Peyer's patch (tissue), 4 donors: ENCODE measurements at regions not wholly inside any gene's neighbourhood (a gene's known extent, or its start where the extent isn't known, plus 50 kb on each side); places are given as distances from the start of the nearest gene placed in this dataset.

Source experiments
- DNase-seq, 3 donors: peaks; one replicate each; pipeline ENCODE4 v3.0.0-alpha.2; 2017 to 2019
- H3K27ac ChIP-seq, 4 donors: fragments of 200-600 bp; sonication (generic); one replicate each; pipeline ENCODE4 v1.5.1; 2016 to 2019
- H3K27me3 ChIP-seq, 2 donors: fragments of 200-600 bp; sonication (generic); one replicate each; pipeline ENCODE4 v1.5.1; 2019
- H3K36me3 ChIP-seq, 3 donors: fragments of 200-600 bp; sonication (generic); one replicate each; pipeline ENCODE4 v1.5.1; 2016 to 2019
- H3K4me1 ChIP-seq, 4 donors: fragments of 200-600 bp; sonication (generic); one replicate each; pipeline ENCODE4 v1.5.1; 2016 to 2019
- H3K4me3 ChIP-seq, 4 donors: fragments of 200-600 bp; sonication (generic); 1 replicate in 3 of 4; 2 replicates in 1 of 4; pipeline ENCODE4 v1.5.1; 2016 to 2019; ENCODE audit warnings: mild to moderate bottlenecking in 1 of 4
- H3K9me3 ChIP-seq, 4 donors: fragments of 200-600 bp; sonication (generic); one replicate each; pipeline ENCODE4 v1.5.1; 2016 to 2019; ENCODE audit warnings: mild to moderate bottlenecking in 1 of 4
- CTCF ChIP-seq, 6 experiments: fragments of 450-650 bp in 4 of 6; fragments of 200-600 bp in 2 of 6; sonication (generic) in 1 of 6; IDR thresholded peaks; one replicate each; pipeline ENCODE4 v1.5.1; 2017 to 2019; ENCODE audit warnings: antibody characterized with exemption in 6 of 6, mild to moderate bottlenecking in 3 of 6, moderate library complexity in 1 of 6
- POLR2A ChIP-seq, 2 donors: fragments of 450-650 bp; IDR thresholded peaks; one replicate each; pipeline ENCODE4 v1.5.1; 2017; ENCODE audit warnings: antibody characterized with exemption in 2 of 2, mild to moderate bottlenecking in 2 of 2, moderate library complexity in 2 of 2

- DNase-seq = no peak
- no peak for TF ChIP-seq CTCF (IDR thresholded peaks at IDR 0.05)
- TF ChIP-seq POLR2A (IDR thresholded peaks at IDR 0.05) = no peak
- Histone ChIP-seq H3K9me3 (no peaks in the 10 kb centered on the region), H3K4me3 (no peak overlapping the region), H3K27me3 (no peaks in the 10 kb centered on the region), H3K27ac (no peak overlapping the region), H3K36me3 (no peaks in the 10 kb centered on the region), H3K4me1 (no peaks in the 10 kb centered on the region)
Observed at GRCh38 chr3:22569570-22569969, 633.6 kb upstream of the UBE2E2 start.

GRCh38 chr3:22581007-22581406, 622.1 kb upstream of the UBE2E2 start:
- H3K9me3 ChIP-seq = peaks cover 0 to 4% (median 0%) of the 10 kb centered on the region in 4 donors
- no peak overlapping the region for H3K4me3 ChIP-seq
- no peaks in the 10 kb centered on the region for H3K27me3 ChIP-seq
- no peak for TF ChIP-seq CTCF (IDR thresholded peaks at IDR 0.05)
- TF ChIP-seq POLR2A (IDR thresholded peaks at IDR 0.05) = no peak
- no peaks in the 10 kb centered on the region for H3K4me1 ChIP-seq
- H3K27ac ChIP-seq = no peak overlapping the region
- no peak for DNase-seq
- no peaks in the 10 kb centered on the region for H3K36me3 ChIP-seq

GRCh38 chr3:22582266-22582665, 620.9 kb upstream of the UBE2E2 start:
- no peak overlapping the region for H3K27ac ChIP-seq
- no peaks in the 10 kb centered on the region for H3K27me3 ChIP-seq
- H3K36me3 ChIP-seq = no peaks in the 10 kb centered on the region
- DNase-seq = no peak
- H3K4me1 ChIP-seq = no peaks in the 10 kb centered on the region
- peaks cover 0 to 4% (median 0%) of the 10 kb centered on the region in 4 donors for H3K9me3 ChIP-seq
- H3K4me3 ChIP-seq = no peak overlapping the region
- TF ChIP-seq CTCF (IDR thresholded peaks at IDR 0.05) (no peak), POLR2A (IDR thresholded peaks at IDR 0.05) (no peak)

- no peaks in the 10 kb centered on the region for H3K4me1 ChIP-seq
- no peak for TF ChIP-seq CTCF (IDR thresholded peaks at IDR 0.05)
- no peak for TF ChIP-seq POLR2A (IDR thresholded peaks at IDR 0.05)
Observed at GRCh38 chr3:22585504-22585903, 617.6 kb upstream of the UBE2E2 start.

GRCh38 chr3:22585911-22586310, 617.2 kb upstream of the UBE2E2 start:
- no peaks in the 10 kb centered on the region for H3K36me3 ChIP-seq
- H3K27ac ChIP-seq = no peak overlapping the region
- TF ChIP-seq POLR2A (IDR thresholded peaks at IDR 0.05) = no peak
- no peak for TF ChIP-seq CTCF (IDR thresholded peaks at IDR 0.05)
- H3K4me3 ChIP-seq = no peak overlapping the region
- peaks cover 0 to 4% (median 0%) of the 10 kb centered on the region in 4 donors for H3K9me3 ChIP-seq
- H3K4me1 ChIP-seq = no peaks in the 10 kb centered on the region
- DNase-seq = no peak
- no peaks in the 10 kb centered on the region for H3K27me3 ChIP-seq

More at GRCh38 chr3:22585504-22585903, 617.6 kb upstream of the UBE2E2 start:
- no peak for DNase-seq
- Histone ChIP-seq H3K36me3 (no peaks in the 10 kb centered on the region), H3K4me3 (no peak overlapping the region), H3K27ac (no peak overlapping the region), H3K9me3 (peaks cover 0 to 4% (median 0%) of the 10 kb centered on the region in 4 donors), H3K27me3 (no peaks in the 10 kb centered on the region)

- no peak overlapping the region for H3K27ac ChIP-seq
- no peaks in the 10 kb centered on the region for H3K4me1 ChIP-seq
- no peak for DNase-seq
- no peaks in the 10 kb centered on the region for H3K27me3 ChIP-seq
- H3K9me3 ChIP-seq = peaks cover 0 to 4% (median 0%) of the 10 kb centered on the region in 4 donors
- no peak overlapping the region for H3K4me3 ChIP-seq
- H3K36me3 ChIP-seq = no peaks in the 10 kb centered on the region
- no peak for TF ChIP-seq CTCF (IDR thresholded peaks at IDR 0.05)
- TF ChIP-seq POLR2A (IDR thresholded peaks at IDR 0.05) = no peak
Observed at GRCh38 chr3:22587446-22587845, 615.7 kb upstream of the UBE2E2 start.
